HG03460 (cell line): ENCODE measurements at regions not wholly inside any gene's neighbourhood (a gene's known extent, or its start where the extent isn't known, plus 50 kb on each side); places are given as distances from the start of the nearest gene placed in this dataset.

Experiments used
- ATAC-seq: cut with Tn5 transposase; IDR thresholded peaks from one replicate; pipeline ENCODE4 v1.9.1; 2021; ENCODE audit not compliant: unreplicated experiment

DNA sequence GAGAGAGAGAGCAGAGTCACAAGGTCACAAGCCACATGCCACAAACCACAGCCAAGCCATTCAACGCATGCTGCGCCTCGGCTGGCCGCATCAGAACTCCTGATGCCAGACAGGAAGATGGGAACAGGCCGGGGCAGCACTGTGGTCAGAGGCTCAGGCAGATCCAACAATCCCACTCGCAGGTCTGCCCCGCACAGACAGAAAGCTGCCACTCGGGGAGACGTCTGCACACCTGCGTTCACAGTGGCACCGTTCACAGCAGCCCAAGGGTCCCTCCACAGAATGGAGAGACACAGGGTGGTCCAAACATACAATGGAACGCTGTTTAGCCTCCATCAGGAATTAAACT lies 408.8 kb downstream of the CTTN start:
- no peak for ATAC-seq

DNA sequence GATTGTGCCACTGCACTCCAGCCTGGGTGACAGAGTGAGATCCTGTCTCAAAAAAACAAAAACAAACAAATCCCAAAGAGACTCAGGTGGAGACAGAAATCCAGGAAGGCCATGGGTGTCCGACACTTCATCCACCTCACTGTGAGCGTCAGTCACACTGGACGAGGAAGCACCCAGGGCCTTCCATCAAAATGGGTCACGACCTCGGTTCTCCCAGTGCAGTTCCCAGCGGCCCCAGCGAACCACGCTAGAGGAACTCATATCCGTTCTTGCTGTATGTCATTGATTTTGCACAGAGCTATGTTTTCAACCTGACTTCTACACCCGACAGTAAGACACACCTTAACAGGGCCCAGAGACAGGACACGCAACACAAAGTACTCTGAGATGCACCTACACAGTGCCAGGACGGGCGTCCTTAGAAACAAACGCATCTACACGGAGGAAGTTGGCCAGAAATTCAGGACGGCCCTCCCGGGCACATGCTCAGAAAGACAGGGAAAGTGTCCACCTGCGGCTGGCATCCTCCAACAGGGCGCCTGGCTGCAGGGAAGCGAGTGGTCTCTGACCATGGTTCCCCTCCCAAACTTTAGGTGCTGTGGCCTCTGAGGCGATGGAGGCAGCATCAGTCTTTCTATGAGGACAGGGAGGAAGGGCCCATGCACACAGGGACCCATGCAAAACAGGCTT lies 410.5 kb downstream of the CTTN start:
- ATAC-seq, result no peak

GRCh38 chr11:70810133-70810532 lies 411.8 kb downstream of the CTTN start:
- ATAC-seq, result no peak

- no peak for ATAC-seq
Observed at GRCh38 chr11:70810681-70811080, 412.4 kb downstream of the CTTN start.

- no peak for ATAC-seq
Observed at GRCh38 chr11:70811483-70811882, 413.2 kb downstream of the CTTN start.

- ATAC-seq, result no peak
Observed at GRCh38 chr11:70811915-70812314, 413.6 kb downstream of the CTTN start.

DNA sequence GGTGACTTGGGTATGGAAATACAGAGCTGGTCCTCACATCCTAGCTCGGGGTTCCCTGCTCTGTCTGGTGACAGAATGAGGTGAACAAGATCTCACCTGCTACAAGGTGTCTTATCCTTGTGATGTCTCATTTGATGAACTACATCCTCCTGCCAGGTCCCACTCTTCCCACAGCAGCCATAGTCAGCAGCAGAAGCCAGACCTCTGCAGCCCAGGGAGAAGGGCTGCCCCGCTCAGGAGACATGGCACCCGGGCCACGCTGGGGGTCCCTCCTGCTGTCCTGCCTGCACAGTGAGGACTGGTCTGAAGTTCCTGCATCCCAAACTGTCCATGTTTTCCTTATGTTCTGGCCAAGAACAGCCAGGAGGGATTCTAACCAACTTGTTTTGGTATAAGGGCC lies 414.1 kb downstream of the CTTN start:
- no peak for ATAC-seq

DNA sequence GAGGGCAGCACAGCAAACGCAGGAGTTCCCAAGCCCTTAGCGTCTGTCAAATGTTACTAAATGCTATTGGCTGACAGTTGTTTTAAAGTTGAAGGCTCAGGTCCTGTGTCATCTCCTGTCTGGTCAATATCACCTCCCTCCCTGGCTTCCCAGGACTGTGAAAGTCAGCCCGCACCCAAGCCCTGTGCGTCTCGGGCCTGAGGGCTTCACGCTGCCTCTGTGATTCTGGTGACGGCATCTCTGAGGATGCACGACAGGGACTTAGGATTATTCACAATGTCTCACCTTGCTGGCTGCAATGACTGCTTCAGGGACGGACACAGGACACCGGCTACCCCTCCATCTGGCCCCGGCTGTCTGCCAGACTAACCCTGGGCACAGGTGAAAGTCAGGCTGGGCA lies 415.3 kb downstream of the CTTN start:
- no peak for ATAC-seq

DNA sequence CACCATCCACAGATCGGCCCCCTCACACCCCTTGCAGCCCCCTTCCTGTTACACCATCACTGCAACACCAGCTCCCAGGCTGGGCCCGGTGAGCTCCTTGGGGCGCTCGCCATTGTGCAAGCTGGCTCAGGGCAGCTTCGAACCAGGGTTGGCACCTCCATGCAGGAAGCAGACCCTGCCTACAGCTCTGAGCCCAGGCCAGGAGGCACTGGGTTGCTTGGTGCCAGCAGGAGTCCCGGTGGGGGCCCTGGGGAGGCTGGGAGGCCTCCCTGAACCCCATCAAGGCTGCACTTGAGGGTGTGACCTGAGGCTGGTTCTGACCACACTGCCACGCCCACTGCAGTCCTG lies 417.1 kb downstream of the CTTN start:
- no peak for ATAC-seq

- ATAC-seq, result no peak
Observed at GRCh38 chr11:70816156-70816678, 417.9 kb downstream of the CTTN start.

DNA sequence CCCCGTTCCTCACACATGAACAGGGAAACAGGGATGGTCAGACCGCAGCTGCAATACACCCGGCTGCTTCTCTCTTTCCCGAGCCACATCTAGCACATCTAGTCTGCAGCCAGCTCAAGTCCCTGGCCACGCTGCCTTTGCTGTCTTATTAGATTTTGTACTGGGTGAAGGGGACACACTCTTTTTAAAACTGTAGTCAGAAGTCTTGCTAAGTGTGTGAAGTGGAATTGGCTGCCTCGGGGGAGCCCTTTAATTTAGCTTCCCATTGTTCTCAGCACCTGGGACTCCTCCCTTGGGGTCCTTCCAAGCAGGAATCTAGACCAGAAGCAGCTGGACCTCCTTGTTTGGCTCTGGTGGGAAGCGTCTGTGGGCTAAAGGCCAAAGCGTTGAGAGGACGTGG lies 420.0 kb downstream of the CTTN start:
- no peak for ATAC-seq

DNA sequence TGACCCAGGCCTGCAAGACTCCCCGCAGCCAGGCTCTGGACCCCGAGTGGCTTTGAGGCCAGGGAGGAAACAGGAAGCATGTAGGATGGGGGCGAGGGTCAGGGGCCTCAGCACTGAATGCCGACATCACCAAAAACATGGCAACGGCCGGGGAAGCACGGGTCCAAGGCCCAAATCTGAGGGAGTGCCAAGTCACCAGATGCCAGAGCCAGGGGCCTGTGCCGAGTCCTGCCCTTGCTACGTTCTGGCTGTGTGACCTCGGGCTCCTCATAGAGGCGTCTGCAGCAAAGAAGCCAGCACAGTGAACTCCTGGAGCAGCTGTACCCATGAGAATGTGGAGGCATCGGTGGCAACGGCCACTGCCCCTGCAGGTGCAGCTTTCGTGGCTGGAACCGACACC lies 420.7 kb downstream of the CTTN start:
- no peak for ATAC-seq

DNA sequence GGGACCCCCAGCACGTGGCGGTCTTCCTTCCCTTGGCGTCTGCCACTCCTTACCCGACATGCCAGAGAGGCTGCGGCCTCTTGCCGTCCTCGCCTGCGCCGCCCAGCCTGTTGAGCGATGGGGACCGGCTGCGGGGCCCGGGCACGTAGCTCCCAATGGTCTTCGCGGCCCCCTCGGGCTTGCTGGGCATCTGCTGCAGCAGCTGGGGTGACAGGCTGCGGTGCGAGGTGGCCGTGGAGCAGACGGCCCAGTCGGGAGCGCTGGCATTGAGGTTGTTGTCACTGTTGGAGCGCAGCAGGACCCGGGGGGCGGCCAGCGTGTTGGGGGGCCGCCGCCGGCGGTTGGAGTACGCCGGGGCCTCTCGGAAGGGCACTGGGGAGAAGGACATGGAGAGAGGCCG lies 422.0 kb downstream of the CTTN start:
- no peak for ATAC-seq

DNA sequence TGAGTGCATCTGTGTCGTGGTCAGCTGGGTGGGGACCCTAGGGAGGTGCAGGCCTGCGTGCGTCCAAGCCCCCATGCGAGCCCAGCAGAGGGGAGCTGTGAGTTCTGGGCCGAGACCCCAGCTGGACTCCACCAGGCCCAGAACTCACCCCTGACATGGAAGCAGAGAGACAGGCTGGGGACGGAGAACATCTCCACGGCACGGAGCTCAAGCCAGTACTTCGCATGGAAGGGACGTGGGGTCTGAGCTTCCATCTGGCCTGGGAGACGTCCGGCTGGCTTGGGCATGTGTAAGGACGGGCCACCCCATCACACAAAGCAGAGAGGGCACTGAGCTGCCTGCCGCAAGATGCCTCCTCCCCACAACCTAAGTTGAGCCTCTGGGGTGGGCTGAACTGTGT lies 422.4 kb downstream of the CTTN start:
- no peak for ATAC-seq

DNA sequence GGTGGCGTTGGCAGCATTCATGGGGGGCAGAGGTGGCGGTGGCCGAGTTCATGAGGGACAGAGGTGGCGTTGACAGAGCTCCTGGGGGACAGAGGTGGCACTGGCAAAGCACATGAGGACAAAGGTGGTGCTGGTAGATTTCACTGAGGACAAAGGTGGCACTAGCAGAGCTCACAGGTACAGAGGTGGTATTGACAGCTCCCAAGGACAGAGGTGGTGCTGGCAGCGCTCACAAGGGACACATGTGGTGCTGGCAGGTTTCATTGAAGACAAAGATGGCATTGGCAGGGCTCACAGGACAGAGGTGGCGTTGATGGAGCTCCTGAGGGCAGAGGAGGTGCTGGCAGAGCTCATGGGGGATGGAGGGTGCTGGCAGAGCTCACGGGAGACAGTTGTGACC lies 425.4 kb downstream of the CTTN start:
- no peak for ATAC-seq

- no peak for ATAC-seq
Observed at GRCh38 chr11:70824605-70825245, 426.4 kb downstream of the CTTN start.

DNA sequence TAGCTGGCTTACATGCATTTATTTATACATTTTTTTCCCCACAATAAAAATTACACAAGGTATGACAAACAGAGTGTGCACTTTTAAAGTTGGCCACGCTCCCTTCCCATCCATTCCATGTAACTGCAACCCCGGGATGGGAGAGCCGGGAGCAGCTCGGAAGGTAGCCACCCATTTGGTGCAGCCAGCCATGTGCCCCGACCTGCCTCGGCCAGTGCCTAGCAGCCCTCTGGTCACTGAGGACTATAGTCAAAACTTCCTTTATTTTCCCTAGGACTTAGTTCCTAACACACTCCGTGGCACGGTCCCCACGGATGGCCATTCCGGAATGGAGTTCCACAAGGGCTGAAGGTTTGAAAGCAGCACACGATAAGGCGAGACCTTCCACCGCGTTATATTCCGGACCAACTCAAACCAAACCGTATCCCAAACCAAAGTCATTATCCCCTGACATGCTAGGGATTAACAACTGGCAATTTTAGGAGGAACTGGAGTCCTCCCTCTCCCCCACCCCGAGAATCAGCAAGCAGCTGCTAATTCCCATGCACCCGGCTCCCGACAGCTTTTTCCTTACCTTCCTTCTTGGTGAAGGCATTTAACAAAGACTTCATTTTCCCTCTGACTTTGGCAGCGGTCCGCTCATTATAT lies 426.4 kb downstream of the SHANK2 start:
- no peak for ATAC-seq

GRCh38 chr11:70826541-70827335 lies 425.6 kb downstream of the SHANK2 start:
- ATAC-seq, result no peak

DNA sequence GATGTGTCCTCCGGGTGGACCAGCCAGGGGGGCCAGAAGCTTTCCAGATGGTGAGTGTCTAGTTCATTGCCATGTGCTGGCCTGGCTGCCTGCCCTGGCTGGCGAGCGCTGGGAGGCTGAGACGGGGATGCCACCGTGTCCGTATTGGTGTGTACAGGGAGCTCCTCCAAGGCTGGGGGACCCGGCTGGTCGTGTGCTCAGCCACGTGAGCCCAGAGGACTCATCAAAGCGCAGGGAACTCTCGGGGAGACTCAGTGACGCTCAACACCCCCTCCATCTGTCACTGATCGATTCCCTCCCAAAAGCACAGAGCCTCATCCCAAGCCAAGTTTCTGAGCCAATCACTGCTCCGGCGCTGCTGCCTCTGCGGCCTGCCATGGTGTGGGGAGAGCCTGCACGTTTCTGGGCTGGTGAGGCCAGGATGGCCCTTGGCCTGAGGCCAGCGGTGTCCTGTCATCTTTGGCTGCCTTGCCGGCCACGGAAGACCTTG lies 423.7 kb downstream of the SHANK2 start:
- no peak for ATAC-seq

GRCh38 chr11:70829134-70829885 lies 423.1 kb downstream of the SHANK2 start:
- no peak for ATAC-seq

DNA sequence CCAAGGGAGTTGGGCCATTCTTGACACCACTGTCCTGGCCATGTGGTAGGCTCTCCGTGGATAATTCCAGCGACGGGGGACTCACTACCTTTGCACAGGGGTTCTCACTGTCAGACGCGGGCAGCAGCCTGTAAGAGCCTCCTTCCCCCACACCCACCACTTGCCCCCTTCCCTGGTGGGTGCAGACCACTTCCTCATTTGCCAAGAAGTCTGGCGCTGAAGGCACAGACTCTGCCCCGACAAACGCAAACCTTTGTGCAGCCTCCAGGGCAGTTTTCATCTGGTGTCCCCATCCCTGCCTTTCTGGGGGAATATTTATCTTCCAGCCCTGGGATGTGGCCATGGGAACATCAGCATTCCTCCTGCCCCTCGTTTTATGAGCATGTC lies 422.5 kb downstream of the SHANK2 start:
- ATAC-seq, result no peak
